Mammary epithelial cell (primary cell): ENCODE measurements at regions not wholly inside any gene's neighbourhood (a gene's known extent, or its start where the extent isn't known, plus 50 kb on each side); places are given as distances from the start of the nearest gene placed in this dataset.

ENCODE experiments used
- EZH2 ChIP-seq: IDR thresholded peaks from 2 replicates; pipeline ENCODE4 v1.6.1; 2012; ENCODE audit warnings: low read length, inconsistent platforms, borderline replicate concordance
- TF ChIP-seq, protein P1 (sequence below), 2 donors: IDR thresholded peaks in 1 of 2; conservative IDR thresholded peaks in 1 of 2; 2 replicates each; pipeline ENCODE4 v1.5.1; 2011 to 2012; ENCODE audit warnings: inconsistent platforms in 2 of 2, low read length in 2 of 2, mild to moderate bottlenecking in 2 of 2, control low read depth in 1 of 2, low read depth in 1 of 2; ENCODE audit not compliant: insufficient read depth in 1 of 2; ENCODE audit errors: extremely low read depth in 1 of 2

DNA sequence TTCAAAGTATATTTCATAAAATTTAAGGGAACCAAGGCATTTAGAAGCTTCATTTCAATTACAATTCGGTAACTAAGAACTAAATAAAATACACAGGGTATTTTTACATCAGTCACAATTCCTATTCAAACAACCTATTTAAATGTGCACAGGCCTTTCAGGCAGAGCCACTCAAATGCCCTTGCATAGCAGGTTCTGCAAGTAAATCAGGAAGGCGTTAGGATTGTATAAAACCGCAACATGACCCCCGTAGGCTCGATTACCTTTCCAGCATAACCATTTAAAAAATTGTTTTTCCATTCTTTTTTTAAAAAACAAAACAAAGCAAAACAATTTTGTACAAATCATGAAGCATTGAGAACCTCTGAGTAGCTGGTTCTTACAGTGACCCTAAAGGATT is 289.9 kb upstream of the SP8 start:
- TF ChIP-seq, protein P1, sequence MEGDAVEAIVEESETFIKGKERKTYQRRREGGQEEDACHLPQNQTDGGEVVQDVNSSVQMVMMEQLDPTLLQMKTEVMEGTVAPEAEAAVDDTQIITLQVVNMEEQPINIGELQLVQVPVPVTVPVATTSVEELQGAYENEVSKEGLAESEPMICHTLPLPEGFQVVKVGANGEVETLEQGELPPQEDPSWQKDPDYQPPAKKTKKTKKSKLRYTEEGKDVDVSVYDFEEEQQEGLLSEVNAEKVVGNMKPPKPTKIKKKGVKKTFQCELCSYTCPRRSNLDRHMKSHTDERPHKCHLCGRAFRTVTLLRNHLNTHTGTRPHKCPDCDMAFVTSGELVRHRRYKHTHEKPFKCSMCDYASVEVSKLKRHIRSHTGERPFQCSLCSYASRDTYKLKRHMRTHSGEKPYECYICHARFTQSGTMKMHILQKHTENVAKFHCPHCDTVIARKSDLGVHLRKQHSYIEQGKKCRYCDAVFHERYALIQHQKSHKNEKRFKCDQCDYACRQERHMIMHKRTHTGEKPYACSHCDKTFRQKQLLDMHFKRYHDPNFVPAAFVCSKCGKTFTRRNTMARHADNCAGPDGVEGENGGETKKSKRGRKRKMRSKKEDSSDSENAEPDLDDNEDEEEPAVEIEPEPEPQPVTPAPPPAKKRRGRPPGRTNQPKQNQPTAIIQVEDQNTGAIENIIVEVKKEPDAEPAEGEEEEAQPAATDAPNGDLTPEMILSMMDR (conservative IDR thresholded peaks at IDR 0.05 in 1 of 2, IDR thresholded peaks at IDR 0.05 in 1 of 2; ENCODE audit: extremely low read depth in 1 of 2, insufficient read depth in 1 of 2, low read depth in 1 of 2, low read length in 2 of 2) = no peak
- no peak for TF ChIP-seq EZH2
